ENCODE measurements at regions not wholly inside any gene's neighbourhood (a gene's known extent, or its start where the extent isn't known, plus 50 kb on each side); places are given as distances from the start of the nearest gene placed in this dataset.

- Histone ChIP-seq H2AFZ (no peak overlapping the region), H3K36me3 (ENCODE audit: control insufficient read depth, insufficient read depth, low read length) (no peaks in the 10 kb centered on the region), H3K9me3 (ENCODE audit: control insufficient read depth, low read length) (no peaks in the 10 kb centered on the region), H3K27ac (no peak overlapping the region), H3K79me2 (peaks cover 30% of the 10 kb centered on the region), H3K4me1 (no peaks in the 10 kb centered on the region), H3K4me3 (ENCODE audit: low read depth, low read length) (no peak overlapping the region), H3K9ac (no peak overlapping the region), H3K4me2 (ENCODE audit: low read length) (no peak overlapping the region), H3K27me3 (ENCODE audit: control insufficient read depth, insufficient read depth, low read length) (no peaks in the 10 kb centered on the region)
- no peak for TF ChIP-seq CTCF (IDR thresholded peaks at IDR 0.05)
Measured at GRCh38 chr7:112896026-112896601, 105.9 kb upstream of the TMEM168 start.

GRCh38 chr7:112892263-112892662 is 102.1 kb upstream of the TMEM168 start:
- Histone ChIP-seq H3K27me3 (ENCODE audit: control insufficient read depth, insufficient read depth, low read length) (no peaks in the 10 kb centered on the region), H2AFZ (no peak overlapping the region), H3K9me3 (ENCODE audit: control insufficient read depth, low read length) (no peaks in the 10 kb centered on the region), H3K36me3 (ENCODE audit: control insufficient read depth, insufficient read depth, low read length) (no peaks in the 10 kb centered on the region), H3K9ac (no peak overlapping the region), H3K27ac (no peak overlapping the region), H3K4me3 (ENCODE audit: low read depth, low read length) (no peak overlapping the region), H3K4me2 (ENCODE audit: low read length) (no peak overlapping the region), H3K79me2 (peaks cover 22% of the 10 kb centered on the region), H3K4me1 (peaks cover 4% of the 10 kb centered on the region)
- TF ChIP-seq CTCF (IDR thresholded peaks at IDR 0.05): no peak

GRCh38 chr7:112891698-112892097 is 101.5 kb upstream of the TMEM168 start:
- Histone ChIP-seq H3K79me2 (peaks cover 24% of the 10 kb centered on the region), H3K4me3 (ENCODE audit: low read depth, low read length) (no peak overlapping the region), H3K36me3 (ENCODE audit: control insufficient read depth, insufficient read depth, low read length) (no peaks in the 10 kb centered on the region), H3K27me3 (ENCODE audit: control insufficient read depth, insufficient read depth, low read length) (no peaks in the 10 kb centered on the region), H3K9ac (no peak overlapping the region), H3K4me1 (peaks cover 6% of the 10 kb centered on the region), H3K4me2 (ENCODE audit: low read length) (no peak overlapping the region), H3K9me3 (ENCODE audit: control insufficient read depth, low read length) (no peaks in the 10 kb centered on the region), H3K27ac (no peak overlapping the region), H2AFZ (no peak overlapping the region)
- no peak for TF ChIP-seq CTCF (IDR thresholded peaks at IDR 0.05)

- Histone ChIP-seq H3K79me2 (peaks cover 32% of the 10 kb centered on the region), H3K9ac (no peak overlapping the region), H3K27ac (no peak overlapping the region), H3K9me3 (ENCODE audit: control insufficient read depth, low read length) (no peaks in the 10 kb centered on the region), H3K4me3 (ENCODE audit: low read depth, low read length) (no peak overlapping the region), H3K4me2 (ENCODE audit: low read length) (no peak overlapping the region), H3K27me3 (ENCODE audit: control insufficient read depth, insufficient read depth, low read length) (no peaks in the 10 kb centered on the region), H2AFZ (no peak overlapping the region), H3K36me3 (ENCODE audit: control insufficient read depth, insufficient read depth, low read length) (no peaks in the 10 kb centered on the region), H3K4me1 (peaks cover 6% of the 10 kb centered on the region)
- no peak for TF ChIP-seq CTCF (IDR thresholded peaks at IDR 0.05)
Measured at GRCh38 chr7:112889834-112890438, 99.7 kb upstream of the TMEM168 start.

GRCh38 chr7:112889268-112889667 is 99.1 kb upstream of the TMEM168 start:
- Histone ChIP-seq H3K79me2 (peaks cover 34% of the 10 kb centered on the region), H3K4me1 (peaks cover 6% of the 10 kb centered on the region), H3K4me2 (ENCODE audit: low read length) (no peak overlapping the region), H3K9me3 (ENCODE audit: control insufficient read depth, low read length) (no peaks in the 10 kb centered on the region), H3K9ac (no peak overlapping the region), H3K36me3 (ENCODE audit: control insufficient read depth, insufficient read depth, low read length) (no peaks in the 10 kb centered on the region), H3K27me3 (ENCODE audit: control insufficient read depth, insufficient read depth, low read length) (no peaks in the 10 kb centered on the region), H3K27ac (no peak overlapping the region), H3K4me3 (ENCODE audit: low read depth, low read length) (no peak overlapping the region), H2AFZ (no peak overlapping the region)
- no peak for TF ChIP-seq CTCF (IDR thresholded peaks at IDR 0.05)

Measured in parathyroid adenoma (tissue), 2 donors.